ENCODE measurements at regions not wholly inside any gene's neighbourhood (a gene's known extent, or its start where the extent isn't known, plus 50 kb on each side); places are given as distances from the start of the nearest gene placed in this dataset.

GRCh38 chr11:64500176-64501013 is 55.3 kb upstream of the SLC22A11 start:
- no peak for DNase-seq (ENCODE audit: low read depth in 2 of 2)

- DNase-seq (ENCODE audit: low read depth in 2 of 2) = no peak
Measured at GRCh38 chr11:64501500-64502427, 54.0 kb upstream of the SLC22A11 start.

GRCh38 chr11:64502634-64503033 is 53.1 kb upstream of the SLC22A11 start:
- no peak for DNase-seq (ENCODE audit: low read depth in 2 of 2)

GRCh38 chr11:64503186-64503753 is 52.5 kb upstream of the SLC22A11 start:
- no peak for DNase-seq (ENCODE audit: low read depth in 2 of 2)

- no peak for DNase-seq (ENCODE audit: low read depth in 2 of 2)
Measured at GRCh38 chr11:64504999-64505398, 50.7 kb upstream of the SLC22A11 start.

All from stimulated activated CD4-positive, alpha-beta T cell treated with anti-CD3 and anti-CD28 coated beads, Interleukin-12 subunit alpha, Interleukin-12 subunit beta, amount 100 ng/mL, for 24 hours (primary cell).